Urothelium cell line (cell line): ENCODE measurements at regions not wholly inside any gene's neighbourhood (a gene's known extent, or its start where the extent isn't known, plus 50 kb on each side); places are given as distances from the start of the nearest gene placed in this dataset.

ENCODE experiments used
- DNase-seq: peaks from one replicate; pipeline ENCODE4 v3.0.0; 2011; ENCODE audit warnings: low spot score, mixed read lengths
- FAIRE-seq: peaks from 2 replicates; lab custom pipeline; 2011; peaks lifted over from hg19 to GRCh38; lab: Jason Lieb, UNC

DNA sequence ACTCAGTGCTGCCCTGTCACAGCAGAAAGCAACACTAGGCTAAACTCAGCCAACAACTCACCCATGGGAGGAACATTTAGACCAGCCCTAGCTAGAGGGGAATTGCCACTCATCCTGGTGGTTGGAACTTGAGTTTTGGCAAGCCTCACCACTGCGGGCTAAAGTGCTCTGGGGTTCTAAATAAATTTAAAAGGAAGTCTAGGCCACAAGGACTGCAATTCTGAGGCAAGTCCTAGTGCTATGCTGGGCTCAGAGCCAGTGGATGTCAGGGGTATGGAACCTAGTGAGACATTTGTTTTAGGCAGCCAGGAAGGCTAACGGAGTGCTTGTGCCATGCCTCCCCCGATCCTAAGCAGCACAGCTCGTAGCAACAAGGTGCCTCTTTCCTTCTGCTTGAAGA, 78.0 kb downstream of the RGS13 start:
- DNase-seq (no peak), FAIRE-seq (no peak)

DNA sequence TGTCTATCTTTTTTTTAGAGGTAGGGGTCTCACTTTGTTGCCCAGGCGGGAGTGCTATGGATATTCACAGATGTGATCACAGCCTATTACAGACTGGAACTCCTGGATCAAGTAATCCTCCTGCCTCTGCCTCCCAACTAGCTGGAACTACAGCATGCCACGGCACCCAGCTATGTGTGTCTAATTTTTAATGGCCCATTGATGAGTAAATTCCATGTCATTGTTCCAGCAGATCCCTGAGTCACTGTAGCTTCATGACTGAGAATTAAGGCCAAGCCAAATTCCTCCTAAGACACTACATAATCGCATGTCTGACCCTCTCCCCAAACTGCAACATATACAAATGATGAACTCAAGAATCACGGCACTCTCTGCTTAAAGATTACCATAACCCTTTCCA, 84.2 kb upstream of the RGS2 start:
- FAIRE-seq (no peak), DNase-seq (no peak)

DNA sequence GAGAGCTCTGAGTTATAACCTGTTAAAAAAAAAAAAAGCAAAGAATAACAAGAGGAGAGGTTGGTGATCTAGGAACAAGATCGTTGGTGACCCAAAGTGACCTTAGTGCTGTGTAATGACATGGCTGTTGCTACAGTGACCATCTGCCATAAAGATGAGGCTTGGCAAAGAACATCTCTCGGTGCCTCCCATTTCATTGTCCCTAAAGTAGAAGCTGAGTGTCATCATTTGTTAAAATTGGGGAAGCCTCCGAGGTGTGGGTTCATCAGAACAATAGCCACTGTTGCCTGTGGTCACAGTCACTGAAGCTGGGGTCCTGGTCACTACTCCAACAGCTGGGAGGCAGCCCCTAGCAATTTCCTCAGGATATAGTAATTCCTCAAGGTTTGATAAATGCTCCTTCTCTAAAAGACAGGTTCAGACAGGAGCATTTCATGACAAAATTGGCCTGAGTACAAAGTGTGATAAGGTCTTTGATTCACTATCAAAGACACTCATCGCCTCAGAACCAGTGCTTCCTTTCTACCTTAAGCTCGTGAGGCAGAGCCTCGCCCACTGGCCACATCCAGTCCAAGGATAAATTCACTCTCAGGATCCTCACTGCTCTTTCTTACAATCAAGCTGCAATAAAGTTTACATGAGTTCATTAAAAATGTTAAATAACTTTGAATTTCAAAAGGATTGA, 81.9 kb upstream of the RGS2 start:
- FAIRE-seq (no peak), DNase-seq (no peak)

DNA sequence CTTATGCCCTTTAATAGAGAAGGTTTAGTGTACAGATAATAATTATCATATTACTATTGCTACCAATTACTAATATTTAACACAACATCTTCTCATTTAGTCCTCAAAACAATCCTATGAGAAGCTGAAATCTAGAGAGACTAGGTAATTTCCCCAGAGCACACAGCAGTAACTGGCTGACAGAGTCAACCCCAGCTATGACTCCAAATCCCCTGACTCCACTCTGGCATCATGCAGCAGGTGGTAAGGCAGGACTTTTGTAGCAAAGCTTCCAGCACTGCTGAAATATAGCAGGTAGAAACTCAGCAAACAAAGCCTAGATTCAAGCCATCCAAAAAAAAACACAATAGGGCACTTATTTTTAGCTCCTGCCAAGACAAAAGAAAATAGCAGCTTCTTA, 79.3 kb upstream of the RGS2 start:
- FAIRE-seq = no peak
- DNase-seq = no peak

DNA sequence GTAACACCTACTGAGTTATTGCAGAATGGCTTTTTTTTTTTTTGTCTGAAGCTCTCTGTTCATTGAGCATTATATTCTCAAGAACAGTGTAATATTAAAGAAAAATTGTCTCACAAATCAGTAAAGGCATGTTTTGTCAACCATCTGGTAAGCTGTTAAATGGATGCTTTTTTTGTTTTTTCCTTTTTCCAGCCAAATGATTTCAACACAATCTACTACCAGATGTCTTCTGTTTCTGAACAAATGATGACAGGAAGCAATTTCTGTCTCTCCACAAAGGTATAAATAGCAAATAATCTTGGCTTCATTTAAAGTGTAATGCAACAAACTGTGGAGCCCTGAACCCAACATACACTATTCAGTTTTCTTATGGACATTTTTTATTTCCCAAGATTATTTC, 78.6 kb upstream of the RGS2 start:
- no peak for FAIRE-seq

DNA sequence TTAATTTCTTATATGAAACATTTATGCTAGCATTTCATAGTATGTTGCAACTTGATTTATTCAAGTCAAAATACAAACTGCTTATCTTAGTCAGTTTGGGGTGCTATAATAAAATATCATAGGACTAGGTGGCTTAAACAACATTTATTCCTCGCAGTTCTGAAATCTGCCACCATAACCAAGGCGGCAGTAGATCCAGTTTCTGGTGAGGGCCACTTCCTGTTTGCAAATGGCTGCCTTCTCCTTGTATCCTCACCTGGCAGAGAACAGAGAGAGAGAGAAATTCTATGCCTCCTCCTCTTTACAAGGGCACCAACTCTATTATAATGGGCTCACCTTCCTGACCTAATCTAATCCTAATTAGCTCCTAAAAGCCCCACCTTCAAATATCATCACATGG, 76.1 kb upstream of the RGS2 start:
- no peak for FAIRE-seq

More for the DNA sequence above, 78.6 kb upstream of the RGS2 start:
- DNase-seq = no peak

DNA sequence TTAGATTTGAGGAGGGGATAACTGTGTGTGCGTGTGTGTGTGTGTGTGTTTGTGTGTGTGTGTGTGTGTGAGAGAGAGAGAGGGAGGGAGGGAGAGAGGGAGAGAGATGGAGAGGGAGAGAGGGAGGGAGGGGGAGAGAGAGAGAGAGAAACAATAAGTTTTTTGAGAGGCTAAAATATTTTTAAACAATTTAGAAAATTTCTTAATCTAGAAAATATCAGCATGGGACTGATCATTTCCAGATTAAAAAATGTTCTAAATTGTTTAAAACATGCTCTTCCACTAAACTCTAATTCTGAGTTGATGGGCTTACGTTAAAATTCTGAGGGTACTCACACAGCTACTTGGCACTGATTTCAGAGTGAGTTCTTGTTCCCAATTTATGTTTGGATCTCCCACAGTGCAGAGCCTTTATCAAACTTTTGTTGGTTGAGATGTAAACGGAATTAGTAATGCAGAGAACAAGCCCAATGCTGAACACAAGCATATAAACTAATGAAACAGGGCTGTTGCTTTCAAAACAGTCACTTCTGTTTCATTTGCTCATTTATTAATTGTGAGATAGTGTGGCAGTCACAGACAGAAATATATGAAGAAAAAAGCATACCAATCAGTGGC, 73.4 kb upstream of the RGS2 start:
- FAIRE-seq (no peak), DNase-seq (no peak)

More for the DNA sequence above, 76.1 kb upstream of the RGS2 start:
- no peak for DNase-seq

DNA sequence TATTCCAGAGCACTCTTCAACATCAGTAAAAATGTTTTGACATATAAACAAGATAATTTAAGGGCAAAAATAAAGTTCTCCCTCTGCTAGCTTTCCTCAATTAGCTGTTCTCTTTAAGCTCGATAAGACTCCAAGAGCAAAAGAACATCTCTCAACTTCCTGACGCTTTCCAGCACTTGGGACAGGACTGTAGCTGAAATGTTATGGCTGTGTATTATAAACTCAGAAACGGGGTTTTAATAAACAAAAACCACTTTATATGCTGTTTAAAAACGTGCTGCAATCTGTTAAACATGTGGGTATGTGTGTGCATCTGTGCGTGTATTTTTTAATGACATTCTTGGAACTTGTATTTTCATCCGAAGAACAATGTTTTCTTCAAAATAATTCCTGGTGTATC, 71.5 kb upstream of the RGS2 start:
- no peak for DNase-seq
- no peak for FAIRE-seq

DNA sequence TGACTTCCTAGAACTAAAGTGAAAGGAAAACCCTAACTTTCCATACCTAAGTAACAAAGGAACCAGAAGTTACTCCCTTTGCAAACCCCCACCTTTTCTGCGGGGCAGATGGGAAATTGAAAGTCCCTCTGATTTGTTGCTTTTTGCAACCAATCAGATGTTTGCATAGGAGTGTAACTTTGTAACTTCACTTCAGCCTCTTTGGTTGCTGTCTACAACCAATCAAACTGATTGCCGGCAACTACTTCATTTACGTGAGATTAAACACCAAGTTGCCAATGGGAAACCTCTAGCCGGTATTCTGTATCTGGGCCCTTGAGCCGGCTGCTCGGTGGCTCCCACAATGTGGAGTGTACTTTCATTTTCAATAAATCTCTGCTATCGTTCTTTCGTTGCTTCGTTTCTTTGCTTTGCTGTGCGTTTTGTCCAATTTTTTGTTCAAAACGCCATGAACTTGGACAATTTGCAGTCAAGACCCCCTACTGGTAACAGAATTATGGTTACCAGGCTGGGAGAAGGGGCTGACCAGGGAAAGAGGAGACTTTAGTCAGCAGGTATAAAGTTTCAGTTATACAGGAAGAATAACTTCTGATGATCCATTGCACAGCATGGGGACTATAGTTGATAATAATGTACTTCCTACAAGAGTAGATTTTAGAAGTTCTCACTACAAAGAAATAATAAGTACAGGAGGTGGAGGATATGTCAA, 69.2 kb upstream of the RGS2 start:
- FAIRE-seq = no peak
- DNase-seq = peak; percentile 46

DNA sequence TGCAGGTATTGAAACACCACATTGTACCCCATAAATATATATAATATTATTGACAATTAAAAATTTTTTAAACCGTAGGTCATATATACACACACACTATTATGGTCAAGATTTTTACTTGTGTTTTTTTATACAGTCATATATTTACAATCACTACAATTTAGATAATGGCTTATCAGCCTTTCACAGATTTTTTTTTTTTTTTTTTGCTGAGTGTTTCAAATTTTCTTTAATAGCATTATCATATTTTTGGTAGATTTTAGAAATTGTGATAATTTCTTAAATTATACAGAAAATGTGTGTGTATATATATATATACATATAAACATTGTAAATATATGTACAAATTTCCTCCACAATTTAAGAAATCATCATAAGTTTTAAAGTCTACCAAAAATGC, 68.6 kb upstream of the RGS2 start:
- DNase-seq = no peak
- FAIRE-seq = no peak

DNA sequence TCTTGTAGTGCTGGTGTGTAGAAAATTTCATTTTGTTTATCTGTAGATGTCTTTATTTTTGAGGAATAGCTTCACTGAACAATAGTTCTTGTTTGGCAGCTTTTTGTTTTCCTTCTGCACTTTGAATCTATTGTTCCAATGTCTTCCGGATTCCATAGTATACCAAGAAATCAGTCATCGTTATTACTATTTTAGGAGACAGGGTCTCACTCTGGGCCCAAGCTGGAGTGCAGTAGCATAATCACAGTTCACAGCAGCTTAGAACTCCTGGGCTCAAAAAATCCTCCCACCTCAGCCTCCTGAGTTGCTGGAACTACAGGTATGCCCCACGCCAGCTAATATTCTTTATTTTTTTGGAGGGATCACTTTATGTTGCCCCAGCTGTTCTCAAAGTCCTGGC, 67.7 kb upstream of the RGS2 start:
- DNase-seq (no peak), FAIRE-seq (no peak)

DNA sequence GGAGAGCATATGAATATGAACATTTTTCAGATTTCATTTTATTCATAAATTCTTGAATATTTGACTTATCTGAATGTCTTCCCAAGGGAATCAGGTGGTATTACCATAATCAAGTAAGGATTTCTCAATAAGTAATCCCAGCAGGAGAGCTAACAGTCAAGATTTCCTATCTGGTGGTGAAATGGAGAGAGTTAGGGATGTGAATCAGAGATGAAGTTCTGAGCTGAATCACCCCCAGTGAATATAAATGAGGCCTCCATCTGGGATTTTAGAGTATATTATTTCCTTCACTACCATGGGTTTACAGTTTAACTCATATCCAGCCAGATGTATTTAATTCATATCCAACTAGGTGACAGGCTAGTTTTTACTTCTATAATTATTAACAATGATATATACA, 61.5 kb upstream of the RGS2 start:
- FAIRE-seq = no peak
- no peak for DNase-seq

DNA sequence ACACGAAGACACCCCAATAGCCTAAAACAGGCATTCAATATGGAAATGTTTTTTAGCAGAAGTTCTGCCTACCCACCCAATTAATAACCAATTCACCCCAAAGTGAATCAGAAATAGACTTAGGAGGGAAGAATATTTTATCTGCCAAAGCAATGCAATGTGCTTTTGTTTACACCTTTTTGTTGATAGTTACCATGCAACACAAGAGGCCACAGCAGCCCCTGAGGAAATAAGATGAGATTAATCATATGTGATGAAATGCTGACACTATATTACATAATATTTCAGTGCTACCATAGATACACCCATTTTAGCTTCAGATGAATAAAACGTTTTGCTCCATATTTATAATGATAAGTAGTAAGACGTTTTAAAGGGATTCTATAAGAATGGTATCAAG, 60.9 kb upstream of the RGS2 start:
- no peak for FAIRE-seq
- DNase-seq = no peak

DNA sequence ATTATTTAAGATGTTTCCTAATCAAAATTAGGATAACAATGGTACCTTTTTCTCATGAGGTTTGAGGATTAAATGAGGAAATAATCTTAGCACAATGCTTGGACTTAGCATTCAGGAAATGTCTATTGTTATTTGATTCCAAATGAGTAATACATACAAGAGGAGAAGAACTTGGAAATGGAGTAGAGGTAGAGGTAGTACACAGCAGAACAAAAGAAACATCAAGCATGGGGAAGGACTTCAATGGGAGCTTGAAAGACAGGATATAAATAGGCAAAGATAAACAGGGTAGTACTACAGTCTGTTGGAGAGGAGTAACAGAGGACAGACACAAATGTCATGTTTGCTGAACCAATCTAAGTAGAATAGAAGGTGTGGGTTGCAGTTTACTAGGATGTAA, 59.5 kb upstream of the RGS2 start:
- DNase-seq = no peak
- no peak for FAIRE-seq

DNA sequence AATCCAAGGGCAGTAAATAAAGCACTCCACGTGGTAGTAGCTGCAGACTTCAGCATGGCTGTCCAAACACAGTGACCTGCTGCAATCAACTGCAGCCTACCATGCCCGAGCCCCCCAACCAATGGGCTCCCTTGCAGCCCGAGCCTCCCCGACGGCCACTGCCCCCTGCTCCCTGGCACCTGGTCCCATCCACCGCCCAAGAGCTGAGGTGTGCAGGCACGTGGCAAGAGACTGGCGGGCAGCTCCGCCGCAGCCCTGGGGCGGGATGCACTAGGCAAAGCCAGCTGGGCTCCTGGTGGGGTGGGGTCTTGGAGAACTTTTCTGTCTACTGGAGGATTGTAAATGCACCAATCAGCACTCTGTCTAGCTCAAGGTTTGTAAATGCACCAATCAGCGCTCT, 57.6 kb upstream of the RGS2 start:
- DNase-seq = no peak
- no peak for FAIRE-seq

DNA sequence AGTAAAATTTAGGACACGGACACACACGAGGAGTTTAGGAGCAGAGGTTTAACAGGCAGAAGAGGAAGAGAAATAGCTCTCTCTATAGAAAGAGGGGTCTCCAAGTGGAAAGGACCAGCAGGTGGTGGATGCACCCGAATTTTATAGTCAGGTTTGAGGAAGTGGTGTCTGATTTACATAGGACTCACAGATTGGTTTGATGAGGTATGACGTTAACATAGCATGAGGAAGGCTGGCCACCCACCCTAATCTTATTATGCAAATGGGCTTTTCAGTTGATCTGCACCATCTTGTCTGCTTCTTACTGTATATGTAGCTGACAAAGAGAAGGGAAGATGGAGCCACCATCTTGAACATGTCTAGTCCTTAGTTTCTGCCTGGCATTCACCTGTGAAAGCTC, 52.5 kb upstream of the RGS2 start:
- no peak for DNase-seq
- FAIRE-seq = no peak

DNA sequence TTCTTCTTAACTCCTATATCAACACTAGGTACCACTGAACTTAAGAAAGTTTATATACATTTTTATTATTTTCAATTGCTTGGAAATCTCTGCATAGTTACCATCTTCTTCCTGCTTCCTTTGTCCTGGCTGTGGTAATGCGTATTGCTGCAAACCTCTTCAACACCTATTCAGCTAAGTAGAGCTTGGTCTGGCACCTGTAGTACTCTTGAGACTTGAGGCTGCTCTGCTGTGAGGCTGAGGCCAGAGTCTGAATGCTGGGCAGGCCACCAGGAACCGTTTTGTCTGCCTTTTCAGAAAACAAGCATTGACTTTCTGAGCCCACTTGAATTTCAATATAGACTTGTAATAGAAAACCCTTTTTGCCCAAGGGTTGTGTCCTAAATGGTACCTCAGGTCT, 52.0 kb upstream of the RGS2 start:
- FAIRE-seq (no peak), DNase-seq (no peak)

DNA sequence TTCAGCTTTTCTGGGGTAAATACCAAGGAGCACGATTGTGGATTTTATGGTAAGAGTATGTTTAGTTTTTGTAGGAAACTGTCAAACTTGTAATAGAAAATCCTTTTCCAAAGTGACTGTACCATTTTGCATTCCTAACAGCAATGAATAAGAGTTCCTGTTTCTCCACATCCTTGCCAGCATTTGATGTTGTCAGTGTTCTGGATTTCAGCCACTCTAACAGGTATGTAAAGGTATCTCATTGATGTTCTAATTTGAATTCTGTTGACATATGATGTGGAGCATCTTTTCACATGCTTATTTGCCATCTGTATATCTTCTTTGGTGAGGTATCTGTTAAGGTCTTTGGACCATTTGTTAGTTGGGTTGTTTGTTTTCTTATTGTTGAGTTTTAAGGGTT, 50.3 kb upstream of the RGS2 start:
- DNase-seq (no peak), FAIRE-seq (no peak)
